Bronchial epithelial cell (primary cell): ENCODE measurements at regions not wholly inside any gene's neighbourhood (a gene's known extent, or its start where the extent isn't known, plus 50 kb on each side); places are given as distances from the start of the nearest gene placed in this dataset.
A peak's percentile ranks its signal among the peaks of the same experiment; 100 is the strongest.

Source experiments
- DNase-seq: peaks from one replicate; pipeline ENCODE4 v3.0.0-alpha.2; 2010; ENCODE audit warnings: low read depth
- FAIRE-seq: peaks from 2 replicates; lab custom pipeline; 2011; peaks lifted over from hg19 to GRCh38; lab: Jason Lieb, UNC
- H3K27me3 ChIP-seq: 2 replicates; pipeline ENCODE4 v1.5.1; 2011; ENCODE audit warnings: low read length; ENCODE audit not compliant: control insufficient read depth, insufficient read depth
- H3K36me3 ChIP-seq: 2 replicates; pipeline ENCODE4 v1.5.1; 2011; ENCODE audit warnings: low read length; ENCODE audit not compliant: control insufficient read depth, insufficient read depth
- H3K4me3 ChIP-seq: 2 replicates; pipeline ENCODE4 v1.5.1; 2011; ENCODE audit warnings: mild to moderate bottlenecking, low read depth, low read length, control low read depth
- TF ChIP-seq, protein P1 (sequence below): IDR thresholded peaks from 2 replicates; pipeline ENCODE4 v1.5.1; 2011; ENCODE audit warnings: mild to moderate bottlenecking, moderate library complexity, low read length, control low read depth, inconsistent platforms; ENCODE audit not compliant: insufficient read depth, severe bottlenecking

- no peak for DNase-seq
- peak; percentile 83 for FAIRE-seq
- TF ChIP-seq, protein P1, sequence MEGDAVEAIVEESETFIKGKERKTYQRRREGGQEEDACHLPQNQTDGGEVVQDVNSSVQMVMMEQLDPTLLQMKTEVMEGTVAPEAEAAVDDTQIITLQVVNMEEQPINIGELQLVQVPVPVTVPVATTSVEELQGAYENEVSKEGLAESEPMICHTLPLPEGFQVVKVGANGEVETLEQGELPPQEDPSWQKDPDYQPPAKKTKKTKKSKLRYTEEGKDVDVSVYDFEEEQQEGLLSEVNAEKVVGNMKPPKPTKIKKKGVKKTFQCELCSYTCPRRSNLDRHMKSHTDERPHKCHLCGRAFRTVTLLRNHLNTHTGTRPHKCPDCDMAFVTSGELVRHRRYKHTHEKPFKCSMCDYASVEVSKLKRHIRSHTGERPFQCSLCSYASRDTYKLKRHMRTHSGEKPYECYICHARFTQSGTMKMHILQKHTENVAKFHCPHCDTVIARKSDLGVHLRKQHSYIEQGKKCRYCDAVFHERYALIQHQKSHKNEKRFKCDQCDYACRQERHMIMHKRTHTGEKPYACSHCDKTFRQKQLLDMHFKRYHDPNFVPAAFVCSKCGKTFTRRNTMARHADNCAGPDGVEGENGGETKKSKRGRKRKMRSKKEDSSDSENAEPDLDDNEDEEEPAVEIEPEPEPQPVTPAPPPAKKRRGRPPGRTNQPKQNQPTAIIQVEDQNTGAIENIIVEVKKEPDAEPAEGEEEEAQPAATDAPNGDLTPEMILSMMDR = no peak
- Histone ChIP-seq H3K36me3 (no peaks in the 10 kb centered on the region), H3K27me3 (peaks cover 4% of the 10 kb centered on the region), H3K4me3 (no peak overlapping the region)
These were observed 106.0 kb upstream of the PTPN3 start for GRCh38 chr9:109604131-109604530.

DNA sequence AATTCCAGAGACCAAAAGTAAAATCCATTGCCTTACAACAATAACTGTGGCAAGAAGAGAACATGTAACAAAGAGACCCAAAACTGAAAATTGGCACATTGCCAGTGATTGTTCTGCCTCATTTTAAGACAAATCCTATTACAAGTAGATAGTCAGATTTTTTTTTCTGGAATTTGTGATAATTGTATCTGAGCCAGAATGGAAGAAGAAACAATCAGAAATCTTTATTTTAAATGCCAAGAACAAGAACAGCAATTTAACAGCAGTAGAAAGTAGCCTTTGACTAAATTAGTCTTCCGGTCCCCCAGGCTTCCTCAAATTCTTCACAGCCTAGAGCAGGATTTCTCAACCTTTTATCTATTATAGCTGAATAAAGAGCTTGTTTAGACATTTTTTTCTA is 106.7 kb upstream of the PTPN3 start:
- DNase-seq (no peak), FAIRE-seq (no peak)
- TF ChIP-seq, protein P1 = no peak
- H3K27me3 ChIP-seq = peaks cover 4% of the 10 kb centered on the region
- H3K36me3 ChIP-seq = no peaks in the 10 kb centered on the region
- H3K4me3 ChIP-seq = no peak overlapping the region

DNA sequence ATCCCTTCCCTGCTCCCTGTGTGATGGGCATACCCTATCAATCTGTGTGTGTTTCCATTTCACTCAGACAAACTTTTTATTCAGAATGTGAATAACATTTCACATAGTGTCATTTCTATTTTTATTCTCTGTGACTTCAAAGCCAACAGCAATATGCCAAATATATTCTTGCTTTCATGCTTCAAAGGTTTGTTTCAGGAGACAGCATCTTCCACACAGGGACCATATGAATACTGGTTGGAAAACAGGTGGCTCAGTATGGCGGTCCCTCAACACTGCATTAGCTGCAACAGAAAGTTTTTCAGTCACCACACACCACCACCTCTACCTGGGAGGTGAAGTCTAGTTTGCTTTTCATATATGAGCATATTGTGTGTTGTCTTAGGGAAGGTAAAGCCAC is 111.0 kb upstream of the PTPN3 start:
- Histone ChIP-seq H3K4me3 (no peak overlapping the region), H3K27me3 (no peaks in the 10 kb centered on the region), H3K36me3 (no peaks in the 10 kb centered on the region)
- no peak for DNase-seq
- no peak for FAIRE-seq
- TF ChIP-seq, protein P1 = no peak

- FAIRE-seq (no peak), DNase-seq (no peak)
- Histone ChIP-seq H3K27me3 (peaks cover 4% of the 10 kb centered on the region), H3K36me3 (no peaks in the 10 kb centered on the region), H3K4me3 (no peak overlapping the region)
- TF ChIP-seq, protein P1 = no peak
These were observed 118.5 kb upstream of the PTPN3 start for GRCh38 chr9:109616571-109617120.

GRCh38 chr9:109619310-109619709 is 121.2 kb upstream of the PTPN3 start:
- FAIRE-seq (no peak), DNase-seq (no peak)
- H3K27me3 ChIP-seq = peaks cover 4% of the 10 kb centered on the region
- no peak overlapping the region for H3K4me3 ChIP-seq
- H3K36me3 ChIP-seq = no peaks in the 10 kb centered on the region
- TF ChIP-seq, protein P1 = no peak

DNA sequence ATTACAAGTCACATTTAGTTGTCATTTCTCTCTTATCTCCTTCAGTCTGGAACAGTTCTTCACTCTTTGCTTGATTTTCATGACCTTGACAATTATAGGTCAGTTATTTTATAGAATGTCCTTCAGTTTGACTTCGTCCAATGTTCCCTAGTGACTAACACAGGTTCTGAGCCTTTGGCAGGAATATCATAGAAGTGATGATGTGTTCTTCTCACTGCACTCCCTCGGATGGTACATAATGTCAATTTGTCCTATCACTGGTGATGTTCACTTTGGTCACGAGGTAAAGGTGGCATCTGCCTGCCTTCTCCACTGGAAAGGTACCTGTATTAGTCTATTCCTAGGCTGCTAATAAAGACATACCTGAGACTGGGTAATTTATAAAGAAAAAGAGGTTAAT is 126.0 kb upstream of the PTPN3 start:
- DNase-seq (no peak), FAIRE-seq (no peak)
- Histone ChIP-seq H3K4me3 (no peak overlapping the region), H3K36me3 (no peaks in the 10 kb centered on the region), H3K27me3 (peaks cover 9% of the 10 kb centered on the region)
- TF ChIP-seq, protein P1 = no peak
